ENCODE measurements at regions not wholly inside any gene's neighbourhood (a gene's known extent, or its start where the extent isn't known, plus 50 kb on each side); places are given as distances from the start of the nearest gene placed in this dataset.
A peak's percentile ranks its signal among the peaks of the same experiment; 100 is the strongest.

- peak overlapping the region; percentile 49 for H2AFZ ChIP-seq (ENCODE audit: low read length)
- ChIA-PET CTCF (ENCODE audit: low intra/inter-chr PET ratio, low total read pairs) (no interaction called here), POLR2A (no interaction called here)
- no peak for DNase-seq (ENCODE audit: low spot score)
- no peaks in the 10 kb centered on the region for H3K27me3 ChIP-seq (ENCODE audit: control insufficient read depth in 1 of 2, insufficient read depth in 2 of 2, low read length in 2 of 2)
- in situ Hi-C loops (cut with HindIII; ENCODE audit: extremely low pct_ligation_motif_present, low pct_unique_long_range_greater_than_20kb), result no loop called here
- ATAC-seq, result no peak
- H3K36me3 ChIP-seq (replicated peaks in 1 of 2; ENCODE audit: control insufficient read depth in 1 of 2, insufficient read depth in 2 of 2, low read length in 2 of 2), result no peaks in the 10 kb centered on the region
- no TSS peak for BruUV-seq (replicated peaks)
- no peaks in the 10 kb centered on the region for H4K20me1 ChIP-seq (ENCODE audit: insufficient read depth, low read length)
- WGBS (ENCODE audit: low lambda C conversion rate), result 43% methylated on average over 7 of the region's 7 CpGs
- H3K27ac ChIP-seq (ENCODE audit: extremely low read length, insufficient read depth, low read length), result no peak overlapping the region
- TF ChIP-seq MAFK (conservative IDR thresholded peaks at IDR 0.05 in 1 of 2, IDR thresholded peaks at IDR 0.05 in 1 of 2; ENCODE audit: low read length in 2 of 2), result 0 out of 4 replicates have a peak, but pooled peaks of 1 of the 2 experiments have one; percentile 26
- no peak for TF ChIP-seq ONECUT2 (CRISPR knock-in tag; IDR thresholded peaks at IDR 0.05)
- no peak overlapping the region for H3K9ac ChIP-seq (ENCODE audit: insufficient read depth, low read depth, low read length)
- H3K4me2 ChIP-seq (ENCODE audit: low read depth, low read length), result no peak overlapping the region
- peaks cover 15% of the 10 kb centered on the region for H3K4me1 ChIP-seq (ENCODE audit: insufficient read depth, low read length)
- H3K9me3 ChIP-seq (ENCODE audit: low read length), result no peaks in the 10 kb centered on the region
- no peak overlapping the region for H3K4me3 ChIP-seq (replicated peaks in 1 of 3; ENCODE audit: insufficient read depth in 1 of 3, low read depth in 2 of 3, low read length in 3 of 3)
- FAIRE-seq, result no peak
- H3K79me2 ChIP-seq (ENCODE audit: insufficient read depth, low read length), result no peaks in the 10 kb centered on the region
- intact Hi-C loops (cut with micrococcal nuclease; ENCODE audit: unreplicated experiment), result no loop called here
These were observed 133.4 kb downstream of the OR2B2 start for GRCh38 chr6:27778625-27779417.

GRCh38 chr6:27777614-27778355 is 134.4 kb downstream of the OR2B2 start:
- in situ Hi-C loops (cut with HindIII; ENCODE audit: extremely low pct_ligation_motif_present, low pct_unique_long_range_greater_than_20kb) (no loop called here), intact Hi-C loops (cut with micrococcal nuclease; ENCODE audit: unreplicated experiment) (no loop called here)
- DNase-seq (ENCODE audit: low spot score) (no peak), ATAC-seq (no peak), FAIRE-seq (no peak)
- peak overlapping the region; percentile 56 for H3K4me2 ChIP-seq (ENCODE audit: low read depth, low read length)
- no peaks in the 10 kb centered on the region for H3K79me2 ChIP-seq (ENCODE audit: insufficient read depth, low read length)
- no peaks in the 10 kb centered on the region for H3K36me3 ChIP-seq (replicated peaks in 1 of 2; ENCODE audit: control insufficient read depth in 1 of 2, insufficient read depth in 2 of 2, low read length in 2 of 2)
- BruUV-seq (replicated peaks), result no TSS peak
- no peaks in the 10 kb centered on the region for H4K20me1 ChIP-seq (ENCODE audit: insufficient read depth, low read length)
- WGBS (ENCODE audit: low lambda C conversion rate), result 68% methylated on average over 11 of the region's 11 CpGs
- peak overlapping the region; percentile 83 for H2AFZ ChIP-seq (ENCODE audit: low read length)
- peak overlapping the region; percentile 31; the same call in 1 of the 2 replicates for H3K9ac ChIP-seq (ENCODE audit: insufficient read depth, low read depth, low read length)
- H3K27ac ChIP-seq (ENCODE audit: extremely low read length, insufficient read depth, low read length), result no peak overlapping the region
- peak overlapping the region; percentile 38 to 50 (median 47); a peak in 4 of 6 replicates for H3K4me3 ChIP-seq (replicated peaks in 1 of 3; ENCODE audit: insufficient read depth in 1 of 3, low read depth in 2 of 3, low read length in 3 of 3)
- CTCF ChIA-PET (ENCODE audit: low intra/inter-chr PET ratio, low total read pairs), result no interaction called here
- POLR2A ChIA-PET, result no interaction called here
- H3K9me3 ChIP-seq (ENCODE audit: low read length), result no peaks in the 10 kb centered on the region
- peaks cover 24% of the 10 kb centered on the region for H3K4me1 ChIP-seq (ENCODE audit: insufficient read depth, low read length)
- no peaks in the 10 kb centered on the region for H3K27me3 ChIP-seq (ENCODE audit: control insufficient read depth in 1 of 2, insufficient read depth in 2 of 2, low read length in 2 of 2)
- TF ChIP-seq ZNF33A (CRISPR knock-in tag; IDR thresholded peaks at IDR 0.05; ENCODE audit: borderline replicate concordance), result no peak
- TF ChIP-seq ZNF562 (CRISPR knock-in tag; IDR thresholded peaks at IDR 0.05; ENCODE audit: borderline replicate concordance), result no peak
- no peak for TF ChIP-seq CTCF (CRISPR knock-in tag; IDR thresholded peaks at IDR 0.05)
- TF ChIP-seq HOXA5 (CRISPR knock-in tag; IDR thresholded peaks at IDR 0.05), result no peak
- no peak for TF ChIP-seq U2AF2 (IDR thresholded peaks at IDR 0.05; ENCODE audit: low read depth, low read length)
- no peak for TF ChIP-seq ZNF275 (CRISPR knock-in tag; IDR thresholded peaks at IDR 0.05; ENCODE audit: borderline replicate concordance)
- no peak for TF ChIP-seq HOMEZ (CRISPR knock-in tag; IDR thresholded peaks at IDR 0.05; ENCODE audit: low read depth)
- TF ChIP-seq HNRNPL (IDR thresholded peaks at IDR 0.05; ENCODE audit: low read depth, low read length), result no peak
- TF ChIP-seq FOXP1 (IDR thresholded peaks at IDR 0.05), result peak; percentile 98
- peak; percentile 48 for TF ChIP-seq FOXP1 (CRISPR knock-in tag; IDR thresholded peaks at IDR 0.05)

Measured in HepG2 (cell line).